ENCODE measurements at regions not wholly inside any gene's neighbourhood (a gene's known extent, or its start where the extent isn't known, plus 50 kb on each side); places are given as distances from the start of the nearest gene placed in this dataset.

DNA sequence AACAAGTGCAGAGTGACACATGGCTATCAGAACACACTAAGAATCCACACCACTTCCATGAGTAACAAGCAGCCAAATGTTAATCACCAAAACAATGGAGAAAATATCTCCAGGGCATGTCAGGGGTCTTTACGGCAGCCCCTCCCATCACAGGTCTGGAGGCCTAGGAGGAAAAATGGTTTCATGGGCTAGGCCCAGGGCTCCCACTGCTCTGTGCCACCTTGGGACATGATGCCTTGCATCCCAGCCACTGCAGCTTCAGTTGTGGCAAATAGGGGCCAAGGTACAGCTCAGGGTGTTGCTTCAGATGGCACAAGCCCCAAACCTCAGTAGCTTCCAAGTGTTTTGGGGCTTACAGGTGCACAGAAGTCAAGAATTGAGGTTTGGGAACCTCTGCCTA, 66.6 kb downstream of the NEURL3 start:
- no peaks in the 10 kb centered on the region for H3K4me1 Mint-ChIP-seq
- H3K27me3 Mint-ChIP-seq: peaks cover 8% of the 10 kb centered on the region
- no peak overlapping the region for H3K27ac Mint-ChIP-seq
- intact Hi-C loops (cut with micrococcal nuclease): loop anchor here (2.0 kb wide), 1 partner anchor 20 kb away; no protein-coding TSS in a partner anchor
- no peak for DNase-seq
- H3K4me3 Mint-ChIP-seq: no peak overlapping the region
- H3K36me3 Mint-ChIP-seq (ENCODE audit: low read depth): no peaks in the 10 kb centered on the region
- H3K9me3 Mint-ChIP-seq: peaks cover 38% of the 10 kb centered on the region

DNA sequence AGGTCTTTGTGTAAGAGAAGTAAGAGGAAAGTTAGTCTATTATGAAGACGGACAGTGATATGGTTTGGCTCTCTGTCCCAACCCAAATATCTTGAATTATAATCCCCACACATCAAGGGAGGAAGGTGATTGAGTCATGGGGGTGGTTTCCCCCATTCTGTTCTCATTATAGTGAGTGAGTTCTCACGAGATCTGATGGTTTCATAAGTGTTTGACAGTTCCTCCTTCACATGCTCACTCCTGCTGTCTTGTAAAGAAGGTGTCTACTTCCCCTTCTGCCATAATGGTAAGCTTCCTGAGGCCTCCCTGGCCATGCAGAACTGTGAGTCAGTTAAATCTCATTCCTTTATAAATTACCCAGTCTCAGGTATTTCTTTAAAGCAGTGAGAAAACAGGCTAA, 67.6 kb downstream of the NEURL3 start:
- intact Hi-C loops (cut with micrococcal nuclease): no loop called here
- Mint-ChIP-seq H3K36me3 (ENCODE audit: low read depth) (no peaks in the 10 kb centered on the region), H3K4me1 (no peaks in the 10 kb centered on the region), H3K4me3 (no peak overlapping the region), H3K27me3 (peaks cover 5% of the 10 kb centered on the region), H3K27ac (no peak overlapping the region), H3K9me3 (peaks cover 34% of the 10 kb centered on the region)
- no peak for DNase-seq

- no peak for DNase-seq
- H3K27me3 Mint-ChIP-seq: peaks cover 5% of the 10 kb centered on the region
- H3K4me3 Mint-ChIP-seq: no peak overlapping the region
- no peak overlapping the region for H3K27ac Mint-ChIP-seq
- H3K36me3 Mint-ChIP-seq (ENCODE audit: low read depth): no peaks in the 10 kb centered on the region
- no peaks in the 10 kb centered on the region for H3K4me1 Mint-ChIP-seq
- H3K9me3 Mint-ChIP-seq: peaks cover 37% of the 10 kb centered on the region
- intact Hi-C loops (cut with micrococcal nuclease): no loop called here
Observed at GRCh38 chr2:96436961-96437360, 68.2 kb downstream of the NEURL3 start.

DNA sequence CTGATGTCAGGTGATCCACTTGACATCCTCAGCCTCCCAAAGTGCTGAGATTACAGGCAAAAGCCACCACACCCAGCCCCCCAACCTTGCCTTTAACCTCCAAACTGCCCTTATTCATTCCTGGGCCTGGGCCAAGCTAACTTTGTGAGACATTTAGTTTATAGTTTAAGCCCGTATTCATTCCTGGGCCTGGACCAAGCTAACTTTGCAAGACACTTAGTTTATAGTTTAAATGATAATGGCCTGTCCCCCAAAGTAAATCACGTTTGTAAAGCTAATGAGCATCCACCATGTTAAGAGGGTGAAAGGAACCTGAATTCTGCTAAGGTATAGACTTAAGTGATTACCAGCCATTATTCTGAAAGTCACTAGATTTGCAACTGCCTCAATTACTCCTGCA, 68.7 kb downstream of the NEURL3 start:
- no peak overlapping the region for H3K4me3 Mint-ChIP-seq
- peaks cover 5% of the 10 kb centered on the region for H3K27me3 Mint-ChIP-seq
- H3K27ac Mint-ChIP-seq: no peak overlapping the region
- no peaks in the 10 kb centered on the region for H3K4me1 Mint-ChIP-seq
- H3K36me3 Mint-ChIP-seq (ENCODE audit: low read depth): no peaks in the 10 kb centered on the region
- H3K9me3 Mint-ChIP-seq: peaks cover 40% of the 10 kb centered on the region
- no peak for DNase-seq
- intact Hi-C loops (cut with micrococcal nuclease): no loop called here

DNA sequence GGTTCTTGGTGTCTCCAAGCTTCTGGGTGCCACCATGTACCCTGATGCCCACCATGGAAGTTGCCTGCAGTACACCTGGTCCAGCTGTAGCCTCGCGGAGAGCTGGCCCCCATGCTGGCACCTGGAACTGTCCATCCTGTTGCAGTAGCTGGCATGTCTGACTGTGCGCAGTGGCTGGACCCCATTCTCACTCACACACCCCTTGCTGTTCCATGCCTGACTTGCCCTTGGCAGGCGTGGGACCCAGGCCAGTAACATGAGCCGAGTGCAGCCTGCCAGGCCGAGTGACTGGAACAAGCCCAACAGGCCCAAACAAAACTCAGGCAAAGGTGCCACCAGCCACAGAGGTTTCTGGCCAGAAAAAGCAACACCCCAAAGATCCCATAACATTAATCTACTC, 73.8 kb downstream of the NEURL3 start:
- Mint-ChIP-seq H3K36me3 (ENCODE audit: low read depth) (no peaks in the 10 kb centered on the region), H3K4me1 (peaks cover 9% of the 10 kb centered on the region), H3K4me3 (no peak overlapping the region), H3K9me3 (peaks cover 24% of the 10 kb centered on the region), H3K27ac (no peak overlapping the region), H3K27me3 (peaks cover 5% of the 10 kb centered on the region)
- no peak for DNase-seq
- intact Hi-C loops (cut with micrococcal nuclease): no loop called here

DNA sequence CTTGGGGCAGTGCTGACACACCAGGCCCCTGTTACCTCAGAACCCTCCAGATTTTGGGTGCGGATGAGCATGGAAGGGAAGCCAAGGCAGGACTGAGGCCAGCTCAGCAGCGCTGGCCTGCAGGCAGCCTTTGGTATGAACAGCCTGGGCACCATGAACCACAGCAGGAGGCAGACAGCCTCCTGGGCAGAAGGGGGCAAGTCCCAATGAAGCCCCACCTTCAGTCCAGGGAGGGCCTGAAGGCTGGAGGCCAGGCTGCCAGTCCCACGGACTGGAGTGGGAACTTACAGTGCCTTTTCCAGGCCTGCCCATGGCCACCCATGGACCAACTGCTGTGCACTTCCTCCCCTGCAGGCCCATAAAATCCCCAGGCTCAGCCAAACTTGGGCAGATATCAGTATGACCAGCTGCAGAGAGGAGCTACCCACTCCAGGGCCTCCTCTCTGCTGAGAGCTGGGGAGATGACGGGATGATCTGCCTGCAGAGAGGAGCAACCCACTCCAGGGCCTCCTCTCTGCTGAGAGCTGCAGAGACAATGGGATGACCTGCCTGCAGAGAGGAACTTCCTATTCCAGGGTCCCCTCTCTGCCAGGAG, 74.7 kb downstream of the NEURL3 start:
- no peaks in the 10 kb centered on the region for H3K36me3 Mint-ChIP-seq (ENCODE audit: low read depth)
- no peak overlapping the region for H3K4me3 Mint-ChIP-seq
- peaks cover 28% of the 10 kb centered on the region for H3K9me3 Mint-ChIP-seq
- H3K4me1 Mint-ChIP-seq: peaks cover 9% of the 10 kb centered on the region
- no peak overlapping the region for H3K27ac Mint-ChIP-seq
- peaks cover 7% of the 10 kb centered on the region for H3K27me3 Mint-ChIP-seq
- intact Hi-C loops (cut with micrococcal nuclease): no loop called here
- no peak for DNase-seq

DNA sequence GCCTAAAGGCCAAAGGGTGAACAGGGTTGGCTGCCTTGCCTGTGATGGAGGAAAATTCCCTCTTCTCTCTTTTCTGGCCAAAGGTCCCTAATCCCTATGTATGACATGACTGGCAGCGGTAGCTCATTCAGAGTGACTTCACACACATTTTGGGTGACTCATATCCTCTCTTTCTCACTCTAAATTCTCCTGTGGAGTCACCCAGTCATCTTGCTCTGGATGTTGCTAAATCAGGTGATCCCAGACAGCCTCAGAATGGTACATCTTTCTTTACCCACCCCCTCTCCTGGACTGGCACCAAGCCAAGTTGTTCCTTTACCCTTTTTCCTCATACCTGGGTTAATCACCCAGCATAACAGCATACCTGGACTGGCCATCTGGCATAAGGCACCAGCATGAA, 77.2 kb downstream of the NEURL3 start:
- Mint-ChIP-seq H3K27ac (peak overlapping the region; percentile 39), H3K4me3 (no peak overlapping the region), H3K9me3 (peaks cover 21% of the 10 kb centered on the region), H3K36me3 (ENCODE audit: low read depth) (no peaks in the 10 kb centered on the region), H3K4me1 (peaks cover 9% of the 10 kb centered on the region), H3K27me3 (peaks cover 4% of the 10 kb centered on the region)
- intact Hi-C loops (cut with micrococcal nuclease): loop anchor here (5.0 kb wide), 1 partner anchor 59 kb away; no protein-coding TSS in a partner anchor
- DNase-seq: no peak

- peaks cover 9% of the 10 kb centered on the region for H3K4me1 Mint-ChIP-seq
- peaks cover 6% of the 10 kb centered on the region for H3K27me3 Mint-ChIP-seq
- intact Hi-C loops (cut with micrococcal nuclease): loop anchor here (5.0 kb wide), 1 partner anchor 60 kb away; no protein-coding TSS in a partner anchor
- no peak for DNase-seq
- H3K36me3 Mint-ChIP-seq (ENCODE audit: low read depth): no peaks in the 10 kb centered on the region
- H3K9me3 Mint-ChIP-seq: peaks cover 21% of the 10 kb centered on the region
- peak overlapping the region; percentile 9 for H3K27ac Mint-ChIP-seq
- H3K4me3 Mint-ChIP-seq: no peak overlapping the region
Observed at GRCh38 chr2:96427169-96427568, 78.0 kb downstream of the NEURL3 start.

DNA sequence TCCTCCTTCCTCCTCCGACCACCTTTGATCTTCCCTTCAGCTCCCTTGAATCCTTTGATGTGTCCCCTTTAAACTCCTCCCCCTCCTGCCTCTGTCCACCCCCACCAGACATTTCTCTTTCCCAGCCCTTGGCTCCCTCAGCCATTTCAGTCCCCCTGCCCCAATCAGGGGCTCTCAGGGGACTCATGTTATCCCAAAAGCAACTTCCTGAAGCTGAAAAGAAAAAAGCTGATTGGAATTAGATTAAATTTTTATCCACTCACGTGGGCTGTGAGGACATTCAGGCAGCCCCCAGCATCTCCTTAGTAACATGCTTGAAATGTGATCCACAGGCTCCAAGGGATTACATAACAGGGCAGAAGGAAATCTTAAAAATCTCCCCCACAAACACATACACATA, 81.3 kb downstream of the NEURL3 start:
- Mint-ChIP-seq H3K9me3 (peaks cover 24% of the 10 kb centered on the region), H3K27ac (no peak overlapping the region), H3K4me3 (no peak overlapping the region), H3K27me3 (peaks cover 19% of the 10 kb centered on the region), H3K36me3 (ENCODE audit: low read depth) (no peaks in the 10 kb centered on the region), H3K4me1 (peaks cover 9% of the 10 kb centered on the region)
- intact Hi-C loops (cut with micrococcal nuclease): no loop called here
- DNase-seq: no peak
